Lower leg skin (tissue), 3 donors: ENCODE measurements at regions not wholly inside any gene's neighbourhood (a gene's known extent, or its start where the extent isn't known, plus 50 kb on each side); places are given as distances from the start of the nearest gene placed in this dataset.
"Not testable (repeated sequence)": the region's sequence is repeated elsewhere in the genome, so short reads cannot be mapped to it uniquely, and the experiment has no call there.

Experiments
- CTCF ChIP-seq, 3 donors: fragments of 450-650 bp; IDR thresholded peaks; one replicate each; pipeline ENCODE4 v1.5.1; 2016; ENCODE audit warnings: antibody characterized with exemption in 3 of 3, mild to moderate bottlenecking in 3 of 3, moderate library complexity in 2 of 3
- POLR2A ChIP-seq, 2 donors: fragments of 450-650 bp; IDR thresholded peaks; one replicate each; pipeline ENCODE4 v1.6.1; 2016 to 2017; ENCODE audit warnings: antibody characterized with exemption in 2 of 2, mild to moderate bottlenecking in 1 of 2, moderate library complexity in 1 of 2

- TF ChIP-seq POLR2A, CTCF (IDR thresholded peaks at IDR 0.05): not testable (repeated sequence)
These were observed 271.8 kb downstream of the ZNF37A start for GRCh38 chr10:38365917-38366316.
